NB4 (cell line): ENCODE measurements at regions not wholly inside any gene's neighbourhood (a gene's known extent, or its start where the extent isn't known, plus 50 kb on each side); places are given as distances from the start of the nearest gene placed in this dataset.

ENCODE experiments used
- CTCF ChIP-seq: IDR thresholded peaks from one replicate; pipeline ENCODE4 v1.5.1; 2012; ENCODE audit warnings: low read depth, low read length
- POLR2A ChIP-seq: IDR thresholded peaks from 2 replicates; pipeline ENCODE4 v1.6.1; 2011; ENCODE audit warnings: mild to moderate bottlenecking; ENCODE audit not compliant: insufficient read length; ENCODE audit errors: extremely low read depth

- TF ChIP-seq CTCF (no peak), POLR2A (no peak)
Measured at GRCh38 chr19:30880151-30880550, 469.1 kb downstream of the TSHZ3 start.
